Endothelial cell of umbilical vein (primary cell): ENCODE measurements at regions not wholly inside any gene's neighbourhood (a gene's known extent, or its start where the extent isn't known, plus 50 kb on each side); places are given as distances from the start of the nearest gene placed in this dataset.

Source experiments
- BruUV-seq: library from RNA; stranded (reverse); fragments of 400-500 nt; replicated peaks from 2 replicates; lab custom pipeline; 2021; lab: Mats Ljungman, UMichigan
- CTCF ChIA-PET: fragments of 300-600, 350-600 bp; sonication (Branson Sonifier 250); formaldehyde crosslinking; loops from one replicate; lab custom pipeline; 2021; ENCODE audit warnings: antibody characterized with exemption, inconsistent platforms; lab: Charles Lee
- POLR2A ChIA-PET: fragments of 300-600, 350-600 bp; sonication (Branson Sonifier 250); formaldehyde crosslinking; loops from one replicate; lab custom pipeline; 2021; ENCODE audit warnings: antibody characterized with exemption, inconsistent platforms; lab: Charles Lee
- DNase-seq: peaks from one replicate; pipeline ENCODE4 v3.0.0-alpha.2; 2011; ENCODE audit warnings: low read depth, low spot score
- FAIRE-seq: peaks from 2 replicates; lab custom pipeline; 2011; peaks lifted over from hg19 to GRCh38; lab: Jason Lieb, UNC
- H2AFZ ChIP-seq: 2 replicates; pipeline ENCODE4 v1.6.0; 2012; ENCODE audit warnings: low read depth, low read length, control low read depth, inconsistent platforms
- H3K27ac ChIP-seq: 2 replicates; pipeline ENCODE4 v1.5.1; 2011; ENCODE audit warnings: low read depth, mild to moderate bottlenecking, control low read depth, low read length, moderate library complexity; ENCODE audit not compliant: insufficient read depth
- H3K27me3 ChIP-seq, 2 experiments: 2 replicates each; pipeline versions ENCODE4 v1.6.0 to v1.6.1; 2011; ENCODE audit warnings: low read length in 2 of 2, mixed read lengths in 1 of 2; ENCODE audit not compliant: control insufficient read depth in 2 of 2, insufficient read depth in 2 of 2
- H3K36me3 ChIP-seq, 2 experiments: 2 replicates in 1 of 2; 3 replicates in 1 of 2; pipeline ENCODE4 v1.5.1; 2011; ENCODE audit warnings: low read length in 2 of 2, mild to moderate bottlenecking in 1 of 2, moderate library complexity in 1 of 2; ENCODE audit not compliant: control insufficient read depth in 2 of 2, insufficient read depth in 2 of 2; ENCODE audit errors: extremely low read depth in 1 of 2
- H3K4me1 ChIP-seq: 3 replicates; pipeline ENCODE4 v1.5.1; 2011; ENCODE audit warnings: mild to moderate bottlenecking, low read length; ENCODE audit not compliant: control insufficient read depth, insufficient read depth; ENCODE audit errors: extremely low read depth
- H3K4me2 ChIP-seq: 2 replicates; pipeline ENCODE4 v1.6.1; 2011; ENCODE audit warnings: low read length, control low read depth, mixed read lengths; ENCODE audit not compliant: insufficient read depth
- H3K4me3 ChIP-seq, 3 experiments: fragments of 200-600 bp in 1 of 3; sonication (generic), shearing (Covaris generic) in 1 of 3; replicated peaks in 1 of 3; 2 replicates each; pipeline ENCODE4 v1.5.1; 2011 to 2016; ENCODE audit warnings: control low read depth in 3 of 3, low read length in 3 of 3, mild to moderate bottlenecking in 2 of 3, inconsistent platforms in 1 of 3, low read depth in 1 of 3, moderate library complexity in 1 of 3; ENCODE audit not compliant: insufficient read depth in 1 of 3
- H3K79me2 ChIP-seq: 2 replicates; pipeline ENCODE4 v1.6.0; 2012; ENCODE audit warnings: low read length, inconsistent platforms; ENCODE audit not compliant: control insufficient read depth, insufficient read depth
- H3K9ac ChIP-seq: replicated peaks from 2 replicates; pipeline ENCODE3; 2011; ENCODE audit warnings: low read length, control low read depth; ENCODE audit not compliant: insufficient read depth; ENCODE audit errors: extremely low read depth
- H3K9me1 ChIP-seq: replicated peaks from 3 replicates; pipeline ENCODE4 v1.6.0; 2011; ENCODE audit warnings: mild to moderate bottlenecking, low read length; ENCODE audit not compliant: control insufficient read depth, insufficient read depth; ENCODE audit errors: extremely low read depth
- H3K9me3 ChIP-seq: replicated peaks from 2 replicates; pipeline ENCODE4 v1.5.1; 2012; ENCODE audit warnings: low read length, inconsistent platforms; ENCODE audit not compliant: control insufficient read depth, insufficient read depth
- H4K20me1 ChIP-seq: replicated peaks from 2 replicates; pipeline ENCODE3; 2011; ENCODE audit warnings: mild to moderate bottlenecking, low read length; ENCODE audit not compliant: control insufficient read depth, insufficient read depth; ENCODE audit errors: extremely low read depth
- EZH2 ChIP-seq: IDR thresholded peaks from 2 replicates; pipeline ENCODE4 v1.6.1; 2012; ENCODE audit warnings: borderline replicate concordance, low read depth, mild to moderate bottlenecking, moderate library complexity, low read length, inconsistent platforms; ENCODE audit not compliant: severe bottlenecking
- FOS ChIP-seq: IDR thresholded peaks from 2 replicates; pipeline ENCODE4 v1.6.1; 2011; ENCODE audit warnings: mild to moderate bottlenecking, low read length, moderate library complexity, borderline replicate concordance; ENCODE audit not compliant: insufficient read depth
- GATA2 ChIP-seq: IDR thresholded peaks from 2 replicates; pipeline ENCODE4 v1.7.0; 2011; ENCODE audit warnings: low read depth, mild to moderate bottlenecking, moderate library complexity, mixed read lengths, low read length; ENCODE audit not compliant: insufficient read length, insufficient read depth
- MYC ChIP-seq: IDR thresholded peaks from one replicate; pipeline ENCODE4 v1.6.1; 2011; ENCODE audit warnings: mild to moderate bottlenecking, low read depth, low read length
- POLR2A ChIP-seq: IDR thresholded peaks from 2 replicates; pipeline ENCODE4 v1.6.1; 2012; ENCODE audit warnings: low read depth, mild to moderate bottlenecking, control low read depth, low read length
- POLR2AphosphoS5 ChIP-seq: IDR thresholded peaks from 2 replicates; pipeline ENCODE4 v1.6.1; 2012; ENCODE audit warnings: low read depth, mild to moderate bottlenecking, control low read depth, low read length, moderate library complexity; ENCODE audit not compliant: insufficient read depth
- dilution Hi-C: fragments of 300-500 bp; cut with MboI; formaldehyde crosslinking; loops from one replicate; pipeline ENCODE4 v1.15.0; 2019; ENCODE audit warnings: low sequenced_read_pairs; ENCODE audit not compliant: extremely low pct_ligation_motif_present
- intact Hi-C: fragments of 100-400 bp; cut with micrococcal nuclease; formaldehyde crosslinking; loops from one replicate; pipeline ENCODE4 v1.10.0; 2022
- TF ChIP-seq, protein P1 (sequence below): IDR thresholded peaks from 2 replicates; pipeline ENCODE4 v1.6.1; 2011; ENCODE audit not compliant: insufficient read depth, insufficient read length
- TF ChIP-seq, protein P2 (sequence below), 2 donors: IDR thresholded peaks; 1 replicate in 1 of 2; 2 replicates in 1 of 2; pipeline ENCODE4 v1.5.1; 2011; ENCODE audit warnings: low read length in 2 of 2, mild to moderate bottlenecking in 2 of 2, moderate library complexity in 2 of 2, control low read depth in 1 of 2, inconsistent platforms in 1 of 2, low read depth in 1 of 2; ENCODE audit not compliant: insufficient read depth in 1 of 2; ENCODE audit errors: extremely low read depth in 1 of 2

DNA sequence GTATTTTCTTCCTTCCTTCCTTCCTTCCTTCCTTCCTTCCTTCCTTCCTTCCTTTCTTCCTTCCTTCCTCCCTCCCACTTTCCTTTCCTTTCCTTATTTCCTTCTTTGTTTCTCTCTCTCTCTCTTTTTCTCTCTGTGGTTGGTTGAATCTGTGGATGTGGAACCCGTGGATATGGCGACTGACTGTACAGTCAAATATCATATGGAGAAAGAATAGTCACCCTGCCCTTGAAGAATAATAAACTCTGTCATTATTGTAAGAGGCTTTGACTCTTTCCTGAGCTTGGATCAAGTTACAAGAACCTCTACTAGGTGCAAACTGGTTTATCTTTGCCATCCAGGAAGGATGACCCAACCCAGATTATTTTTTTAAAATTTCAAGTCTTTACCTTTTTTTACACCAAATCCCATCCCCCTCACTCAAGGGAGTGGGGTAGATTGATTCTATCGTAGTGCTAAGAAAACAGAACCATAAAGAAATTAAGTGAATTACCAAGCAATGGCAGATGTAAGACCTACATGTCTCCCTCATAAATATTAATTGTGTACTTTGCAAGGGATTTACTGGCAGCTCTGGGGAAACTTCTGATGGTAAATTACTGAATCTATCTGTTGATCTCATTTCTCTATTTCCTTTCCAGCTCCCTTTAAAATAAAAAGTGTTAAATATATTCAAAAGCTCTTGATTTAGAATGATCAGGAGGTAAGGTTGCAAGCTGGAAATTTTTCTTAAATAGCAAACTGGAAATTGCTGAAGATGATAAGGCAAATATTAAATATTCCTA, 667.5 kb downstream of the UTRN start:
- no peaks in the 10 kb centered on the region for H3K4me1 ChIP-seq
- FAIRE-seq: no peak
- H3K4me2 ChIP-seq: no peak overlapping the region
- ChIA-PET POLR2A (interaction anchor here (0.6 kb wide), 1 partner anchor 78 kb away, joined by 3 read pairs; no protein-coding TSS in a partner anchor), CTCF (interaction anchor here (1.0 kb wide), 1 partner anchor 37 kb away, joined by 3 read pairs; no protein-coding TSS in a partner anchor)
- no peak overlapping the region for H3K9ac ChIP-seq
- no peaks in the 10 kb centered on the region for H3K9me3 ChIP-seq
- H3K36me3 ChIP-seq: no peaks in the 10 kb centered on the region
- H4K20me1 ChIP-seq: no peaks in the 10 kb centered on the region
- intact Hi-C loops (no loop called here), dilution Hi-C loops (no loop called here)
- no peaks in the 10 kb centered on the region for H3K9me1 ChIP-seq
- H3K27ac ChIP-seq: no peak overlapping the region
- no peak overlapping the region for H3K4me3 ChIP-seq
- no TSS peak for BruUV-seq
- no peaks in the 10 kb centered on the region for H3K79me2 ChIP-seq
- H3K27me3 ChIP-seq: no peaks in the 10 kb centered on the region
- TF ChIP-seq EZH2 (no peak), FOS (no peak), GATA2 (no peak)
- TF ChIP-seq, protein P1, sequence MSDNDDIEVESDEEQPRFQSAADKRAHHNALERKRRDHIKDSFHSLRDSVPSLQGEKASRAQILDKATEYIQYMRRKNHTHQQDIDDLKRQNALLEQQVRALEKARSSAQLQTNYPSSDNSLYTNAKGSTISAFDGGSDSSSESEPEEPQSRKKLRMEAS: no peak
- no peak for DNase-seq
- no peak overlapping the region for H2AFZ ChIP-seq

DNA sequence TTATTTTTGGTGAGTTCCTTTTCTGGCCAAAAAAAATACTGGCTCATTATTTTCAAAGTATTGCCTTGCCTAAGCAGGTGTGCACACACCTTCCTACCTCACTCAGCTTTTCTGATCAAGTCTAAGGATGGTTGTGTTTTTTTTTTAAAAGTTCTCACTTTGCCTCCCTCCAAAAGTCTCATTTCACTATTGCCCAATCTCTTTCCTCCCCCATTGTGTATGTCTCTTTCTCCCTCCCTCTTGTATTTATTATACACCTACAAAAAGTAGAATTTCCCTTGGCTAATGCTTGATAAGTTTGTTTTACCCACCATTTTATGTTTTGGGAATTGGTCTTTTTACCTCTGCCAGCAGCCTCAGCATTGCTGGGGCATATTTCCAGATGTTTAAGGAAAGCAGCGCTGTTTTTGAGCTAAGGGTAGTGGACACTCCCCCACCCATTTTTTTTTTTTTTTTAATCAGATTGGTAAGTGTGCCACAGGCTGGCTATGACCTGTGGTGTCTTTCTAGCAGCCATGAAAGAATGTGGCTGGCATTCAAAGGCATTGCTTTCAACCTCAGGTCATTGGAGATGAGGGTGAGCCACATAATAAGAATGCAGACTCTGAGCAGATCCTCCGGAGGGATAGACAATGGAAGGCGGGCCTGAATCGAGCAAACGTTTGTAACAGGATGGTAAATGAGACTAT, 668.6 kb downstream of the UTRN start:
- H3K9me1 ChIP-seq: no peaks in the 10 kb centered on the region
- H3K27me3 ChIP-seq: no peaks in the 10 kb centered on the region
- no peaks in the 10 kb centered on the region for H3K9me3 ChIP-seq
- H3K4me3 ChIP-seq: no peak overlapping the region
- intact Hi-C loops (no loop called here), dilution Hi-C loops (no loop called here)
- H3K27ac ChIP-seq: no peak overlapping the region
- no peak for DNase-seq
- H4K20me1 ChIP-seq: no peaks in the 10 kb centered on the region
- no peak for TF ChIP-seq GATA2
- no peak for TF ChIP-seq POLR2AphosphoS5
- TF ChIP-seq EZH2: no peak
- TF ChIP-seq, protein P2, sequence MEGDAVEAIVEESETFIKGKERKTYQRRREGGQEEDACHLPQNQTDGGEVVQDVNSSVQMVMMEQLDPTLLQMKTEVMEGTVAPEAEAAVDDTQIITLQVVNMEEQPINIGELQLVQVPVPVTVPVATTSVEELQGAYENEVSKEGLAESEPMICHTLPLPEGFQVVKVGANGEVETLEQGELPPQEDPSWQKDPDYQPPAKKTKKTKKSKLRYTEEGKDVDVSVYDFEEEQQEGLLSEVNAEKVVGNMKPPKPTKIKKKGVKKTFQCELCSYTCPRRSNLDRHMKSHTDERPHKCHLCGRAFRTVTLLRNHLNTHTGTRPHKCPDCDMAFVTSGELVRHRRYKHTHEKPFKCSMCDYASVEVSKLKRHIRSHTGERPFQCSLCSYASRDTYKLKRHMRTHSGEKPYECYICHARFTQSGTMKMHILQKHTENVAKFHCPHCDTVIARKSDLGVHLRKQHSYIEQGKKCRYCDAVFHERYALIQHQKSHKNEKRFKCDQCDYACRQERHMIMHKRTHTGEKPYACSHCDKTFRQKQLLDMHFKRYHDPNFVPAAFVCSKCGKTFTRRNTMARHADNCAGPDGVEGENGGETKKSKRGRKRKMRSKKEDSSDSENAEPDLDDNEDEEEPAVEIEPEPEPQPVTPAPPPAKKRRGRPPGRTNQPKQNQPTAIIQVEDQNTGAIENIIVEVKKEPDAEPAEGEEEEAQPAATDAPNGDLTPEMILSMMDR (IDR thresholded peaks at IDR 0.05; ENCODE audit: extremely low read depth in 1 of 2, insufficient read depth in 1 of 2, low read depth in 1 of 2, low read length in 2 of 2): no peak
- no peak for TF ChIP-seq FOS
- TF ChIP-seq MYC: no peak
- TF ChIP-seq POLR2A: no peak
- no peaks in the 10 kb centered on the region for H3K79me2 ChIP-seq
- ChIA-PET CTCF (interaction anchor here (1.0 kb wide), 1 partner anchor 36 kb away, joined by 3 read pairs; no protein-coding TSS in a partner anchor), POLR2A (no interaction called here)
- H3K9ac ChIP-seq: no peak overlapping the region
- FAIRE-seq: no peak
- H3K4me2 ChIP-seq: no peak overlapping the region
- no peak overlapping the region for H2AFZ ChIP-seq
- H3K4me1 ChIP-seq: no peaks in the 10 kb centered on the region
- no peaks in the 10 kb centered on the region for H3K36me3 ChIP-seq
- no TSS peak for BruUV-seq
